ENCODE measurements at regions not wholly inside any gene's neighbourhood (a gene's known extent, or its start where the extent isn't known, plus 50 kb on each side); places are given as distances from the start of the nearest gene placed in this dataset.

GRCh38 chr5:159536646-159537045 is 206.4 kb upstream of the IL12B start:
- no peak for DNase-seq
- Histone ChIP-seq H3K36me3 (no peaks in the 10 kb centered on the region), H3K27ac (no peak overlapping the region), H3K4me3 (no peak overlapping the region), H3K4me1 (no peaks in the 10 kb centered on the region), H3K27me3 (replicated peaks in 1 of 7) (no peaks in the 10 kb centered on the region), H3K9me3 (no peaks in the 10 kb centered on the region)
- intact Hi-C loops (cut with DNase I; ENCODE audit: low total_unique reads): no loop called here
- 92 to 97% (median 93%) methylated on average over 8 of the region's 8 CpGs for WGBS, 5 donors
- TF ChIP-seq POLR2AphosphoS5 (IDR thresholded peaks at IDR 0.05) (no peak), CTCF (IDR thresholded peaks at IDR 0.05 in 8 of 11, conservative IDR thresholded peaks at IDR 0.05 in 3 of 11) (no peak), POLR2A (IDR thresholded peaks at IDR 0.05) (no peak)

- H3K9me3 ChIP-seq: no peaks in the 10 kb centered on the region
- H3K4me3 ChIP-seq: no peak overlapping the region
- H3K36me3 ChIP-seq: no peaks in the 10 kb centered on the region
- peaks cover 2 to 8% (median 3%) of the 10 kb centered on the region in 6 donors for H3K4me1 ChIP-seq
- H3K27ac ChIP-seq: no peak overlapping the region
- no peak for DNase-seq
- 76 to 91% (median 87%) methylated on average over 4 of the region's 4 CpGs for WGBS, 5 donors
- TF ChIP-seq POLR2A (IDR thresholded peaks at IDR 0.05) (no peak), CTCF (IDR thresholded peaks at IDR 0.05 in 8 of 11, conservative IDR thresholded peaks at IDR 0.05 in 3 of 11) (no peak), POLR2AphosphoS5 (IDR thresholded peaks at IDR 0.05) (no peak)
- intact Hi-C loops (cut with DNase I; ENCODE audit: low total_unique reads): no loop called here
- no peaks in the 10 kb centered on the region for H3K27me3 ChIP-seq (replicated peaks in 1 of 7)
Observed at GRCh38 chr5:159539678-159540077, 209.4 kb upstream of the IL12B start.

GRCh38 chr5:159543326-159543725 is 213.0 kb upstream of the IL12B start:
- WGBS, 5 donors: 89 to 97% (median 92%) methylated on average over 1 of the region's 1 CpG
- Histone ChIP-seq H3K4me1 (peaks cover 5 to 22% (median 8%) of the 10 kb centered on the region in 6 donors), H3K27ac (no peak overlapping the region), H3K27me3 (replicated peaks in 1 of 7) (no peaks in the 10 kb centered on the region), H3K36me3 (no peaks in the 10 kb centered on the region), H3K9me3 (peaks cover 0 to 9% (median 2%) of the 10 kb centered on the region in 8 donors), H3K4me3 (no peak overlapping the region)
- intact Hi-C loops (cut with DNase I; ENCODE audit: low total_unique reads): no loop called here
- no peak for TF ChIP-seq POLR2A (IDR thresholded peaks at IDR 0.05)
- TF ChIP-seq CTCF (IDR thresholded peaks at IDR 0.05 in 8 of 11, conservative IDR thresholded peaks at IDR 0.05 in 3 of 11): no peak
- no peak for TF ChIP-seq POLR2AphosphoS5 (IDR thresholded peaks at IDR 0.05)
- no peak for DNase-seq

GRCh38 chr5:159545156-159545555 is 214.9 kb upstream of the IL12B start:
- intact Hi-C loops (cut with DNase I; ENCODE audit: low total_unique reads): no loop called here
- Histone ChIP-seq H3K36me3 (no peaks in the 10 kb centered on the region), H3K27me3 (replicated peaks in 1 of 7) (no peaks in the 10 kb centered on the region), H3K27ac (peak overlapping the region in 3 of 8 donors; percentile 7 to 29 (median 10)), H3K4me3 (no peak overlapping the region), H3K4me1 (peaks cover 5 to 22% (median 8%) of the 10 kb centered on the region in 6 donors), H3K9me3 (peaks cover 0 to 9% (median 2%) of the 10 kb centered on the region in 8 donors)
- TF ChIP-seq CTCF (IDR thresholded peaks at IDR 0.05 in 8 of 11, conservative IDR thresholded peaks at IDR 0.05 in 3 of 11) (no peak), POLR2AphosphoS5 (IDR thresholded peaks at IDR 0.05) (no peak), POLR2A (IDR thresholded peaks at IDR 0.05) (no peak)
- WGBS, 5 donors: 19 to 35% (median 25%) methylated on average over 1 of the region's 1 CpG
- DNase-seq: no peak
